ENCODE measurements at regions not wholly inside any gene's neighbourhood (a gene's known extent, or its start where the extent isn't known, plus 50 kb on each side); places are given as distances from the start of the nearest gene placed in this dataset.

DNA sequence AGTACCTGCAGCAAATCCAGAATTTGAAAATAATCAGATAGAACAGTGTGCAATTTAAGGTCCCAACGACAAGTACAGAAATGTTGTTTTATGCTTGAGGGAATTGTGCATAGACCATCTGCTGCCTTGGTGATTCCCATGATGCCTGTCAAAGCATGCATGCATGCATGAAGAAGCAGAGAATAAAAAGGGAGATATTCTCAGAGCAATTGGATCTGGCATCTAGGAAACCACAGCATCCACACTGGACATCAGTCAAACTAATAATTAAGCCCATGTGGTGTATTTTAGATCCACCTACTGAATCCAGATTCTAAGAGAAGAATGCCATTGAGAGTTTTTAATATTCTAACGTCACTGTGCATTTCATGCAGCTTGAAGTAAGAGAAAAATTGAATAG, 361.2 kb downstream of the FSIP2 start:
- Histone ChIP-seq H3K27me3 (ENCODE audit: insufficient read depth, low read depth, severe bottlenecking) (no peaks in the 10 kb centered on the region), H3K27ac (no peak overlapping the region), H3K4me3 (ENCODE audit: low read depth, low read length) (no peak overlapping the region), H3K9me3 (ENCODE audit: severe bottlenecking) (no peaks in the 10 kb centered on the region), H3K36me3 (no peaks in the 10 kb centered on the region)
- no peak for DNase-seq
- TF ChIP-seq, protein P1, sequence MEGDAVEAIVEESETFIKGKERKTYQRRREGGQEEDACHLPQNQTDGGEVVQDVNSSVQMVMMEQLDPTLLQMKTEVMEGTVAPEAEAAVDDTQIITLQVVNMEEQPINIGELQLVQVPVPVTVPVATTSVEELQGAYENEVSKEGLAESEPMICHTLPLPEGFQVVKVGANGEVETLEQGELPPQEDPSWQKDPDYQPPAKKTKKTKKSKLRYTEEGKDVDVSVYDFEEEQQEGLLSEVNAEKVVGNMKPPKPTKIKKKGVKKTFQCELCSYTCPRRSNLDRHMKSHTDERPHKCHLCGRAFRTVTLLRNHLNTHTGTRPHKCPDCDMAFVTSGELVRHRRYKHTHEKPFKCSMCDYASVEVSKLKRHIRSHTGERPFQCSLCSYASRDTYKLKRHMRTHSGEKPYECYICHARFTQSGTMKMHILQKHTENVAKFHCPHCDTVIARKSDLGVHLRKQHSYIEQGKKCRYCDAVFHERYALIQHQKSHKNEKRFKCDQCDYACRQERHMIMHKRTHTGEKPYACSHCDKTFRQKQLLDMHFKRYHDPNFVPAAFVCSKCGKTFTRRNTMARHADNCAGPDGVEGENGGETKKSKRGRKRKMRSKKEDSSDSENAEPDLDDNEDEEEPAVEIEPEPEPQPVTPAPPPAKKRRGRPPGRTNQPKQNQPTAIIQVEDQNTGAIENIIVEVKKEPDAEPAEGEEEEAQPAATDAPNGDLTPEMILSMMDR (IDR thresholded peaks at IDR 0.05; ENCODE audit: low read depth, low read length): no peak

DNA sequence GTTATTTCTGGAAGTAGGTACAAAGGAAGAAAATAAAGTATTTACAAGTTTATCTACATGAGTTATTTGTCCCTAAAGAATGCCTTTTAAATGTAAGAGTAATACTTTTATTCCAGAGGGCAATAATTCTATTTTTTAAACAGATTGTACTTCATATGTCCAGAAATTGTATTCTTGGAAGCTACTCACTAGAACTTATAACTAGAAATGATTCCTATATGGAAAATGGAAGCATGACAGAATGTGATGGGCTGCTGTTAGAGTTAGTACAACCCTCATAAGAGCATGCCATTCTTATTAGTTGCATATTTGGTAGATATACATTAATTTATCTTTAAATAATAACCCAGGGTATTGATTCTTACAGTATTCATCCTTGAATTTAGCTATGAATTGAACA, 362.0 kb downstream of the FSIP2 start:
- Histone ChIP-seq H3K36me3 (no peaks in the 10 kb centered on the region), H3K27me3 (ENCODE audit: insufficient read depth, low read depth, severe bottlenecking) (no peaks in the 10 kb centered on the region), H3K4me3 (ENCODE audit: low read depth, low read length) (no peak overlapping the region), H3K9me3 (ENCODE audit: severe bottlenecking) (no peaks in the 10 kb centered on the region), H3K27ac (no peak overlapping the region)
- no peak for DNase-seq
- TF ChIP-seq, protein P1 (IDR thresholded peaks at IDR 0.05; ENCODE audit: low read depth, low read length): no peak

DNA sequence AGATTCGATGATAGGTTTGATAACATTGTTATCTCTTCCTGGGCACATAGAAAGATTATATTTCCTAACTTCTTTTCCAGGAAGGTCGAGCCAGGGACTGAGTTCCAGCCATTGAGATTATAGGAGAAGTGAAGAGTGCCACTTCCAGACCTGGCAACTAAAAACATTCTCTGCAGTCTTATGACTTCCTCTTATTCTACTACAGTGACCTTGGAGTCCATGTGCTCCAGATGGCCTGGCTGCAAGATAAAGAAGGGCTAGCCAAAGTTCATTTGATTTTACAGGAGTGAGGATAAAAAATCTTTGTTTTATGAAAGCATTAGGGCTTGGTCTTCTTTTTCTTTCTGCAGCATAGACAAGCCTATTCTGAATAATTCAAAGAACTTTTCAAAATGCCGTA, 363.0 kb downstream of the FSIP2 start:
- DNase-seq: no peak
- no peaks in the 10 kb centered on the region for H3K9me3 ChIP-seq (ENCODE audit: severe bottlenecking)
- no peak overlapping the region for H3K27ac ChIP-seq
- no peaks in the 10 kb centered on the region for H3K27me3 ChIP-seq (ENCODE audit: insufficient read depth, low read depth, severe bottlenecking)
- no peaks in the 10 kb centered on the region for H3K36me3 ChIP-seq
- TF ChIP-seq, protein P1 (IDR thresholded peaks at IDR 0.05; ENCODE audit: low read depth, low read length): no peak
- H3K4me3 ChIP-seq (ENCODE audit: low read depth, low read length): no peak overlapping the region

DNA sequence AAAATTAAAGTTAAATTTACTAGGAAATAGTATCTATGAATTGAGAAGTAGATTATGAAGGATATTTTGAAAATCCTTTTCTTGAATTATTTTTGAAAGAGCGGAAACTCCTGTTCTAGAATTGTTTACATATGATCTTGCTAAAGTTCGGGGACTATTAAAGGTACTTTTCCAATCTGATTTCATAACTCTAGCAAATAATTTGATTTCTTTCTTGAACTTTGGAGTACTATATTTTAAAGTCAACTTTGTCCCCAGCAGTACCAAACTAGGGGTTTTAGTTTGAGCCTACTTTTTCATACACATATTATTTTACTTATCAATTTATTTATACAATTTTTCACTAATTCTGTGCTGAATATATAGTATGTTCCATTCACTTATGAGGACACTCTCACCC, 364.7 kb downstream of the FSIP2 start:
- no peaks in the 10 kb centered on the region for H3K27me3 ChIP-seq (ENCODE audit: insufficient read depth, low read depth, severe bottlenecking)
- TF ChIP-seq, protein P1 (IDR thresholded peaks at IDR 0.05; ENCODE audit: low read depth, low read length): no peak
- H3K4me3 ChIP-seq (ENCODE audit: low read depth, low read length): no peak overlapping the region
- no peaks in the 10 kb centered on the region for H3K9me3 ChIP-seq (ENCODE audit: severe bottlenecking)
- H3K27ac ChIP-seq: no peak overlapping the region
- DNase-seq: no peak
- H3K36me3 ChIP-seq: no peaks in the 10 kb centered on the region

DNA sequence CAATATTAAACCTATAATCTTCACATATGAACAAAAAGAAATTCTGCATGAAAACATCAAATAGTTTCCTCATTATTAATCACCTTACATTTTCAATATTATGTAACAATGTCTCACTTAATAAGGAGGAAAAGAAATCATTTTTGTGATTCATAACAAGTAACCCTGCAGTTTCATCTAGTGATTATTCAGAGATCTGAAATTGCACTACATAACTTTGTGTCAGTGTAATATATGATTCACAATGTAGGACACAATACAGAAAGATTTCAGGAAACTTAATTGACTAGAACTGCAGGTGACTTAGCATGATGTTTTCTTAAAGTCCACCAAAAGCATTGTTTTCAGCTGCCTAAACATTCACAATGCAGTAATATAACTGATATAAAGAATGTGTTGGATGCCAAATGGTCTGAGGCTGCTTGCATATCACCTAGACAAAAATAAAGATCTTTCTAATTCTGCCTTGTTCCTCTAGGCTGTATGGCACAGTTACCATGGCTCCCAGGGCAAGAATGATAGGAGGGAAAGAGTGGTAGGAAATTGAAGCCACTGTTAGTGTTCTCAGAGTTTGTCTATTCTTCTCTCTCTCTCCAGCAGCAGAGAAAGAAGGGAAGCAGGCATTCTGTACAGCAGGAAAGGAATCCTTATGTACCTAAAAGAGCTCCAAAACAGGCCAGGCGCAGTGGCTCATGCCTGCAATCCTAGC, 366.6 kb downstream of the FSIP2 start:
- DNase-seq: no peak
- TF ChIP-seq, protein P1 (IDR thresholded peaks at IDR 0.05; ENCODE audit: low read depth, low read length): no peak
- Histone ChIP-seq H3K4me3 (ENCODE audit: low read depth, low read length) (no peak overlapping the region), H3K27ac (no peak overlapping the region), H3K9me3 (ENCODE audit: severe bottlenecking) (no peaks in the 10 kb centered on the region), H3K27me3 (ENCODE audit: insufficient read depth, low read depth, severe bottlenecking) (no peaks in the 10 kb centered on the region), H3K36me3 (no peaks in the 10 kb centered on the region)

DNA sequence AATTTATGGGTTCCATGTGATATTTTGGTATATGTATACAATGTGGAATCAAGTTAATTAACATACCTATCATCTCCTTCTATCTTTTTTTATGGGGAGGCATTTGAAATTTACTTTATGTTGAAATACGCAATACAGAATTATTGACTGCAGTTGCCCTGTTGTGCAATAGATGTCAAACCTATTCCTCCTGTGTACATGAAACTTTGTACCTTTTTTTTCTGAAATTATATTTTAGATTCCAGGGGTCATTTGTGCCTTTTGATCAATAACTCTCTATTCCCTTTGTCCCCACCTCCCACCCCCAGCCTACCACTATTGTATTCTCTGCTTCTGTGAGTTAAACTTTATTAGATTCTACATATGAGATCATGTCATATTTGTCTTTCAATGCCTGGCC, 369.9 kb downstream of the FSIP2 start:
- Histone ChIP-seq H3K36me3 (no peaks in the 10 kb centered on the region), H3K27me3 (ENCODE audit: insufficient read depth, low read depth, severe bottlenecking) (no peaks in the 10 kb centered on the region), H3K9me3 (ENCODE audit: severe bottlenecking) (no peaks in the 10 kb centered on the region), H3K27ac (no peak overlapping the region), H3K4me3 (ENCODE audit: low read depth, low read length) (no peak overlapping the region)
- TF ChIP-seq, protein P1 (IDR thresholded peaks at IDR 0.05; ENCODE audit: low read depth, low read length): no peak
- no peak for DNase-seq
